NCI-H446 (cell line): ENCODE measurements at regions not wholly inside any gene's neighbourhood (a gene's known extent, or its start where the extent isn't known, plus 50 kb on each side); places are given as distances from the start of the nearest gene placed in this dataset.
A peak's percentile ranks its signal among the peaks of the same experiment; 100 is the strongest.

Source experiments
- DNase-seq, 2 experiments: peaks; one replicate each; lab custom pipeline; 2025; lab: John Stamatoyannopoulos, UW

- DNase-seq: no peak
Observed at GRCh38 chr2:49259926-49260325, 105.6 kb upstream of the FSHR start.

GRCh38 chr2:49255409-49255971, 101.2 kb upstream of the FSHR start:
- no peak for DNase-seq

- no peak for DNase-seq
Observed at GRCh38 chr2:49254401-49254800, 100.1 kb upstream of the FSHR start.

GRCh38 chr2:49251766-49252165, 97.5 kb upstream of the FSHR start:
- no peak for DNase-seq

- DNase-seq: no peak
Observed at GRCh38 chr2:49251251-49251650, 96.9 kb upstream of the FSHR start.

GRCh38 chr2:49248506-49248905, 94.2 kb upstream of the FSHR start:
- no peak for DNase-seq

GRCh38 chr2:49241991-49242390, 87.7 kb upstream of the FSHR start:
- no peak for DNase-seq

GRCh38 chr2:49241501-49241900, 87.2 kb upstream of the FSHR start:
- no peak for DNase-seq

- DNase-seq: no peak
Observed at GRCh38 chr2:49240608-49241007, 86.3 kb upstream of the FSHR start.

GRCh38 chr2:49238604-49238960, 84.3 kb upstream of the FSHR start:
- DNase-seq: no peak

- DNase-seq: no peak
Observed at GRCh38 chr2:49237867-49238603, 83.7 kb upstream of the FSHR start.

GRCh38 chr2:49236316-49236715, 82.0 kb upstream of the FSHR start:
- DNase-seq: no peak

- no peak for DNase-seq
Observed at GRCh38 chr2:49226360-49226759, 72.0 kb upstream of the FSHR start.

- DNase-seq: peak; percentile 70
Observed at GRCh38 chr2:49225126-49225525, 70.8 kb upstream of the FSHR start.

GRCh38 chr2:49224426-49225010, 70.2 kb upstream of the FSHR start:
- peak; percentile 88 to 90 for DNase-seq

- DNase-seq: no peak
Observed at GRCh38 chr2:49222975-49223528, 68.7 kb upstream of the FSHR start.

- DNase-seq: no peak
Observed at GRCh38 chr2:49219741-49220140, 65.4 kb upstream of the FSHR start.

GRCh38 chr2:49210191-49210590, 55.9 kb upstream of the FSHR start:
- DNase-seq: no peak

- DNase-seq: no peak
Observed at GRCh38 chr2:49207204-49207603, 52.9 kb upstream of the FSHR start.
